ENCODE measurements at regions not wholly inside any gene's neighbourhood (a gene's known extent, or its start where the extent isn't known, plus 50 kb on each side); places are given as distances from the start of the nearest gene placed in this dataset.

- no peak overlapping the region for H3K27ac Mint-ChIP-seq
Measured at GRCh38 chr3:106881186-106881585, 496.1 kb upstream of the CCDC54 start.

GRCh38 chr3:106882297-106882696 is 494.9 kb upstream of the CCDC54 start:
- Mint-ChIP-seq H3K4me1 (peaks cover 13% of the 10 kb centered on the region), H3K4me3 (no peak overlapping the region), H3K9me3 (peaks cover 9% of the 10 kb centered on the region), H3K36me3 (no peaks in the 10 kb centered on the region), H3K27me3 (ENCODE audit: insufficient read depth, low read depth) (no peaks in the 10 kb centered on the region), H3K27ac (no peak overlapping the region)
- Histone ChIP-seq H3K4me3 (no peak overlapping the region), H2AFZ (replicated peaks) (no peak overlapping the region), H3F3A (ENCODE audit: low read depth) (no peaks in the 10 kb centered on the region), H3K4me1 (peaks cover 23% of the 10 kb centered on the region), H4K20me1 (ENCODE audit: low read depth) (no peaks in the 10 kb centered on the region), H3K9me3 (ENCODE audit: low read depth) (peaks cover 6% of the 10 kb centered on the region), H3K4me2 (no peak overlapping the region), H3K36me3 (no peaks in the 10 kb centered on the region), H3K79me2 (ENCODE audit: low read depth) (no peaks in the 10 kb centered on the region), H3K9ac (no peak overlapping the region), H3K27me3 (no peaks in the 10 kb centered on the region), H3K27ac (no peak overlapping the region)
- no peak for DNase-seq (ENCODE audit: low spot score)
- TF ChIP-seq EZH2 (IDR thresholded peaks at IDR 0.05) (no peak), EZH2phosphoT487 (IDR thresholded peaks at IDR 0.05) (no peak), CTCF (IDR thresholded peaks at IDR 0.05) (no peak)

More at GRCh38 chr3:106881186-106881585, 496.1 kb upstream of the CCDC54 start:
- Mint-ChIP-seq H3K4me1 (peaks cover 13% of the 10 kb centered on the region), H3K4me3 (no peak overlapping the region), H3K9me3 (peaks cover 9% of the 10 kb centered on the region), H3K27me3 (ENCODE audit: insufficient read depth, low read depth) (no peaks in the 10 kb centered on the region), H3K36me3 (no peaks in the 10 kb centered on the region)
- Histone ChIP-seq H3K27ac (no peak overlapping the region), H3F3A (ENCODE audit: low read depth) (no peaks in the 10 kb centered on the region), H3K36me3 (no peaks in the 10 kb centered on the region), H3K9ac (no peak overlapping the region), H2AFZ (replicated peaks) (no peak overlapping the region), H3K9me3 (ENCODE audit: low read depth) (peaks cover 6% of the 10 kb centered on the region), H3K4me3 (no peak overlapping the region), H3K27me3 (no peaks in the 10 kb centered on the region), H4K20me1 (ENCODE audit: low read depth) (no peaks in the 10 kb centered on the region), H3K4me2 (no peak overlapping the region), H3K4me1 (peaks cover 28% of the 10 kb centered on the region), H3K79me2 (ENCODE audit: low read depth) (no peaks in the 10 kb centered on the region)
- DNase-seq (ENCODE audit: low spot score) = no peak
- TF ChIP-seq CTCF (IDR thresholded peaks at IDR 0.05) (no peak), EZH2phosphoT487 (IDR thresholded peaks at IDR 0.05) (no peak), EZH2 (IDR thresholded peaks at IDR 0.05) (no peak)

GRCh38 chr3:106906074-106906473 is 471.2 kb upstream of the CCDC54 start:
- Histone ChIP-seq H3K4me1 (no peaks in the 10 kb centered on the region), H2AFZ (replicated peaks) (no peak overlapping the region), H3K27ac (no peak overlapping the region), H3K36me3 (no peaks in the 10 kb centered on the region), H3K4me3 (no peak overlapping the region), H3K9ac (no peak overlapping the region), H3K79me2 (ENCODE audit: low read depth) (no peaks in the 10 kb centered on the region), H4K20me1 (ENCODE audit: low read depth) (no peaks in the 10 kb centered on the region), H3K27me3 (no peaks in the 10 kb centered on the region), H3K4me2 (no peak overlapping the region), H3F3A (ENCODE audit: low read depth) (no peaks in the 10 kb centered on the region), H3K9me3 (ENCODE audit: low read depth) (no peaks in the 10 kb centered on the region)
- Mint-ChIP-seq H3K9me3 (peaks cover 4% of the 10 kb centered on the region), H3K27me3 (ENCODE audit: insufficient read depth, low read depth) (peaks cover 2% of the 10 kb centered on the region), H3K4me3 (no peak overlapping the region), H3K27ac (no peak overlapping the region), H3K4me1 (no peaks in the 10 kb centered on the region), H3K36me3 (no peaks in the 10 kb centered on the region)
- TF ChIP-seq CTCF (IDR thresholded peaks at IDR 0.05) (no peak), EZH2phosphoT487 (IDR thresholded peaks at IDR 0.05) (no peak), EZH2 (IDR thresholded peaks at IDR 0.05) (no peak)
- no peak for DNase-seq (ENCODE audit: low spot score)

All from neural progenitor cell (in vitro differentiated cells).